ENCODE measurements at regions not wholly inside any gene's neighbourhood (a gene's known extent, or its start where the extent isn't known, plus 50 kb on each side); places are given as distances from the start of the nearest gene placed in this dataset.

DNA sequence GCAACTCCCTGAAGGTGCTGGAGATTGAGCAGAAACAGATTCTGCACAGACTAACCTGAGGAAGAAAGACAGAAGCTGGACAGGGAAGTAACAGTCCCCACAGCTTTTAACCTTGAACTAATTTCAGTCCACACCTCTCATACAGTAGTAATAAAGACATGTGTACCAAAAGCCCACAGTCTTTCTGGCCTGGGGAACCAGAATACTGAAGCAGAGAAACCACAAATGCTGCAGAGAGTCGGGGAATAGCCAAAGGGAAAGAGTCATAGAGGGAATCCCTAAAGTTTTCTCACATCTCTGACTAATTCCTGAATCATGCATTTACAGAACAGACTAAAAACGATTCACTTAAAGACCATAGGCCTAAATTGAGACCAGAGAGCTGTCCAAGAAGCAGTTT, 503.4 kb upstream of the NECTIN3 start:
- no peak for DNase-seq (ENCODE audit: low read depth, low spot score)
- TF ChIP-seq POLR2AphosphoS5 (IDR thresholded peaks at IDR 0.05; ENCODE audit: borderline replicate concordance, low read depth, low read length) (no peak), FOXP2 (optimal IDR thresholded peaks at IDR 0.05; ENCODE audit: control extremely low read depth, extremely low read length, insufficient read depth) (no peak), EZH2 (IDR thresholded peaks at IDR 0.05) (no peak)
- no peaks in the 10 kb centered on the region for H3K36me3 ChIP-seq (ENCODE audit: insufficient read depth, low read length)
- no peak overlapping the region for H3K27ac ChIP-seq
- H3K9me3 ChIP-seq (ENCODE audit: low read depth, low read length) = no peaks in the 10 kb centered on the region
- no peak overlapping the region for H3K9ac ChIP-seq (ENCODE audit: insufficient read length)
- no peak overlapping the region for H3K4me3 ChIP-seq

GRCh38 chr3:110569073-110569472, 502.5 kb upstream of the NECTIN3 start:
- Histone ChIP-seq H3K36me3 (ENCODE audit: insufficient read depth, low read length) (no peaks in the 10 kb centered on the region), H3K9ac (ENCODE audit: insufficient read length) (no peak overlapping the region), H3K4me3 (no peak overlapping the region), H3K9me3 (ENCODE audit: low read depth, low read length) (no peaks in the 10 kb centered on the region), H3K27ac (no peak overlapping the region)
- TF ChIP-seq FOXP2 (optimal IDR thresholded peaks at IDR 0.05; ENCODE audit: control extremely low read depth, extremely low read length, insufficient read depth) = no peak
- no peak for TF ChIP-seq POLR2AphosphoS5 (IDR thresholded peaks at IDR 0.05; ENCODE audit: borderline replicate concordance, low read depth, low read length)
- no peak for TF ChIP-seq EZH2 (IDR thresholded peaks at IDR 0.05)
- no peak for DNase-seq (ENCODE audit: low read depth, low spot score)

DNA sequence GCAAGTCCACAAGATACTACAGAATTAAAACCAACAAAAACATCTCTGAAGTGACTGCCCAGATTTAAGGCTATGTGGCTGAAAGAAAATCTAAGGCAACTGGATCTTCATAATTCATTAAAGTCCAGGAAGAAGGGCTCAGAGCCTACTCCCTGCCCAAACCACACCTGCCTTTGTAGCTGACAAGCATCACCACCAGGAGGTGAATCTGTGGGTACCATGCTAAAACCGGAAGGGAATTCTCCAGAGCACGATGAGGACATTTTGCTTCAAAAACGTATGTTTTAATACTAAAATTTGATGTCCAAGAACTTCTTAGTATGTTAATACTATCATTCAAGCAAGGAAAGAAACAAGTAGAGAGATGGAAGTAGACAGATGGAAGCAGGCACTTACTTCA, 495.9 kb upstream of the NECTIN3 start:
- no peak for DNase-seq (ENCODE audit: low read depth, low spot score)
- no peak overlapping the region for H3K9ac ChIP-seq (ENCODE audit: insufficient read length)
- H3K4me3 ChIP-seq = no peak overlapping the region
- no peaks in the 10 kb centered on the region for H3K36me3 ChIP-seq (ENCODE audit: insufficient read depth, low read length)
- H3K27ac ChIP-seq = no peak overlapping the region
- H3K9me3 ChIP-seq (ENCODE audit: low read depth, low read length) = no peaks in the 10 kb centered on the region
- TF ChIP-seq POLR2AphosphoS5 (IDR thresholded peaks at IDR 0.05; ENCODE audit: borderline replicate concordance, low read depth, low read length) (no peak), FOXP2 (optimal IDR thresholded peaks at IDR 0.05; ENCODE audit: control extremely low read depth, extremely low read length, insufficient read depth) (no peak), EZH2 (IDR thresholded peaks at IDR 0.05) (no peak)

DNA sequence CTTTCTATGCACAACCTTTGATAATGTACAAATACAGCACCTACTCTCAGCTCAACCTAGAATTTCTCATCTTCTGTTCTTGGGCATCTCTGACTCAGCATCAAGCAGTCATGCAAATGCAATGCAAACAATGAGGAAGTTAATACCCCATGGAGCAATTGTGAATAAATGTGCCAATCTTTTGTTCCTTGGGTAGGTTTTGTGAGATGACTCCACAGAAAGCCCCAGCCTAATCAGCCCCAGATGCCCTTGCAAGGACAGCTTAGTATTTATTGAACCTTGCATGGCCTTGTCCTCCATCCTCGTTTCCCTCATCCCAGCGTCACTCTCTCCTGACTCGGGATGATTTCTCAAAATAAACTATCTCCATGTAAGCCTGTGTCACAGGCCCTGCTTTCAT, 494.7 kb upstream of the NECTIN3 start:
- Histone ChIP-seq H3K9ac (ENCODE audit: insufficient read length) (no peak overlapping the region), H3K9me3 (ENCODE audit: low read depth, low read length) (no peaks in the 10 kb centered on the region), H3K4me3 (no peak overlapping the region), H3K27ac (no peak overlapping the region), H3K36me3 (ENCODE audit: insufficient read depth, low read length) (no peaks in the 10 kb centered on the region)
- DNase-seq (ENCODE audit: low read depth, low spot score) = no peak
- TF ChIP-seq EZH2 (IDR thresholded peaks at IDR 0.05) (no peak), FOXP2 (optimal IDR thresholded peaks at IDR 0.05; ENCODE audit: control extremely low read depth, extremely low read length, insufficient read depth) (no peak), POLR2AphosphoS5 (IDR thresholded peaks at IDR 0.05; ENCODE audit: borderline replicate concordance, low read depth, low read length) (no peak)

GRCh38 chr3:110577854-110578253, 493.8 kb upstream of the NECTIN3 start:
- no peak overlapping the region for H3K27ac ChIP-seq
- no peaks in the 10 kb centered on the region for H3K36me3 ChIP-seq (ENCODE audit: insufficient read depth, low read length)
- no peaks in the 10 kb centered on the region for H3K9me3 ChIP-seq (ENCODE audit: low read depth, low read length)
- H3K4me3 ChIP-seq = no peak overlapping the region
- TF ChIP-seq POLR2AphosphoS5 (IDR thresholded peaks at IDR 0.05; ENCODE audit: borderline replicate concordance, low read depth, low read length) = no peak
- TF ChIP-seq EZH2 (IDR thresholded peaks at IDR 0.05) = no peak
- no peak for TF ChIP-seq FOXP2 (optimal IDR thresholded peaks at IDR 0.05; ENCODE audit: control extremely low read depth, extremely low read length, insufficient read depth)
- H3K9ac ChIP-seq (ENCODE audit: insufficient read length) = no peak overlapping the region
- DNase-seq (ENCODE audit: low read depth, low spot score) = no peak

GRCh38 chr3:110579840-110580550, 491.6 kb upstream of the NECTIN3 start:
- H3K27ac ChIP-seq = no peak overlapping the region
- H3K9me3 ChIP-seq (ENCODE audit: low read depth, low read length) = no peaks in the 10 kb centered on the region
- TF ChIP-seq POLR2AphosphoS5 (IDR thresholded peaks at IDR 0.05; ENCODE audit: borderline replicate concordance, low read depth, low read length) (no peak), EZH2 (IDR thresholded peaks at IDR 0.05) (no peak), FOXP2 (optimal IDR thresholded peaks at IDR 0.05; ENCODE audit: control extremely low read depth, extremely low read length, insufficient read depth) (no peak)
- DNase-seq (ENCODE audit: low read depth, low spot score) = no peak
- no peaks in the 10 kb centered on the region for H3K36me3 ChIP-seq (ENCODE audit: insufficient read depth, low read length)
- no peak overlapping the region for H3K9ac ChIP-seq (ENCODE audit: insufficient read length)
- H3K4me3 ChIP-seq = no peak overlapping the region

- Histone ChIP-seq H3K4me3 (no peak overlapping the region), H3K9ac (ENCODE audit: insufficient read length) (no peak overlapping the region), H3K36me3 (ENCODE audit: insufficient read depth, low read length) (no peaks in the 10 kb centered on the region), H3K9me3 (ENCODE audit: low read depth, low read length) (no peaks in the 10 kb centered on the region), H3K27ac (no peak overlapping the region)
- TF ChIP-seq POLR2AphosphoS5 (IDR thresholded peaks at IDR 0.05; ENCODE audit: borderline replicate concordance, low read depth, low read length) = no peak
- no peak for TF ChIP-seq EZH2 (IDR thresholded peaks at IDR 0.05)
- no peak for TF ChIP-seq FOXP2 (optimal IDR thresholded peaks at IDR 0.05; ENCODE audit: control extremely low read depth, extremely low read length, insufficient read depth)
- DNase-seq (ENCODE audit: low read depth, low spot score) = no peak
Observed at GRCh38 chr3:110583373-110583935, 488.2 kb upstream of the NECTIN3 start.

DNA sequence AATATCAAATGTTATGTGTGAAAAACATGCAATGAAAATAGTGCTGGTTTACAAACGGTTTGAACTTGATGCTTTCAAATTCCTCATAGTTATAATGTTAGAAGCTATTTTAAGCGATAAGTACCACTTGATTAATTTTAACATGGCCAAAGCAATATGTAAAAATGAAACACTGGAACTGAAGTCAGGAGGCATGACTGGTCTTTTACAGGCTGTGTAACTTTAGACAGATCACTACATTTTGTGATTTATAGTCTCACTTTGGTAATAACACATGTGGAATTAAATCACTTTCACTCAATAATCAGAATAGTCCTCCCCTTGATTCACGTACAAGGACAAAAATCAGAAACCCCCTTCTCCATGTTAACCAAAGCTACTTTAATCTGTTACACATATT, 482.7 kb upstream of the NECTIN3 start:
- H3K36me3 ChIP-seq (ENCODE audit: insufficient read depth, low read length) = no peaks in the 10 kb centered on the region
- H3K9ac ChIP-seq (ENCODE audit: insufficient read length) = no peak overlapping the region
- H3K9me3 ChIP-seq (ENCODE audit: low read depth, low read length) = no peaks in the 10 kb centered on the region
- TF ChIP-seq EZH2 (IDR thresholded peaks at IDR 0.05) = no peak
- no peak for TF ChIP-seq FOXP2 (optimal IDR thresholded peaks at IDR 0.05; ENCODE audit: control extremely low read depth, extremely low read length, insufficient read depth)
- no peak for DNase-seq (ENCODE audit: low read depth, low spot score)
- no peak overlapping the region for H3K4me3 ChIP-seq
- no peak overlapping the region for H3K27ac ChIP-seq

- no peak overlapping the region for H3K9ac ChIP-seq (ENCODE audit: insufficient read length)
- H3K36me3 ChIP-seq (ENCODE audit: insufficient read depth, low read length) = no peaks in the 10 kb centered on the region
- TF ChIP-seq FOXP2 (optimal IDR thresholded peaks at IDR 0.05; ENCODE audit: control extremely low read depth, extremely low read length, insufficient read depth) = no peak
- no peak for TF ChIP-seq POLR2AphosphoS5 (IDR thresholded peaks at IDR 0.05; ENCODE audit: borderline replicate concordance, low read depth, low read length)
- TF ChIP-seq EZH2 (IDR thresholded peaks at IDR 0.05) = no peak
- no peak overlapping the region for H3K27ac ChIP-seq
- no peak for DNase-seq (ENCODE audit: low read depth, low spot score)
- H3K9me3 ChIP-seq (ENCODE audit: low read depth, low read length) = no peaks in the 10 kb centered on the region
- no peak overlapping the region for H3K4me3 ChIP-seq
Observed at GRCh38 chr3:110589341-110589740, 482.3 kb upstream of the NECTIN3 start.

All from SK-N-MC (cell line).